Cardiac fibroblast (primary cell): ENCODE measurements at regions not wholly inside any gene's neighbourhood (a gene's known extent, or its start where the extent isn't known, plus 50 kb on each side); places are given as distances from the start of the nearest gene placed in this dataset.
"Not testable (repeated sequence)": the region's sequence is repeated elsewhere in the genome, so short reads cannot be mapped to it uniquely, and the experiment has no call there.

ENCODE experiments used
- DNase-seq, 2 donors: peaks; one replicate each; pipeline versions ENCODE4 v3.0.0 to v3.0.0-alpha.2; 2010; ENCODE audit warnings: low read depth in 2 of 2
- H3K4me3 ChIP-seq, 2 donors: replicated peaks in 1 of 2; 1 replicate in 1 of 2; 2 replicates in 1 of 2; pipeline ENCODE4 v1.5.1; 2011; ENCODE audit warnings: low read depth in 2 of 2, low read length in 2 of 2, mild to moderate bottlenecking in 2 of 2, moderate library complexity in 1 of 2
- TF ChIP-seq, protein P1 (sequence below): IDR thresholded peaks from one replicate; pipeline ENCODE4 v1.5.1; 2011; ENCODE audit warnings: low read depth, mild to moderate bottlenecking, low read length, inconsistent platforms

DNA sequence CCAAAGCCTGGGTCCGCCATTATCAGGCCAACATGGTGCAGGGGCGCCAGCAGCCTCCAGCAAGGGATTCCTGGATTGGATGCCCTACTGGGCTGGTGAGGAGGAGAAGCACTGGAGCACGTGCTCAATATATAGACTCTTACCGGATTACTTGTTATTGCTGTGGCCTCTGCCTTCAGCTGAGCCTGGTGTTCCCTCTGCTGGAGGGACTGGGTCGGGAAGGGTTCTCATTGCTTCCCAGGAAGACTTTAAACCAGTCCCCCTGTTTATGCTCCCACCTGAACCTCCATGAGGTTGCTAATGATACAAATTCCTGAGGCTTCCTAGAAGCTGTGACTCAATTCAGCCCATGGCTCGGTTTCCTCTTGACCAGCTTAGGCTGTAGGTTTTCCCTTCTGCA, 186.7 kb upstream of the ARID1B start:
- TF ChIP-seq, protein P1, sequence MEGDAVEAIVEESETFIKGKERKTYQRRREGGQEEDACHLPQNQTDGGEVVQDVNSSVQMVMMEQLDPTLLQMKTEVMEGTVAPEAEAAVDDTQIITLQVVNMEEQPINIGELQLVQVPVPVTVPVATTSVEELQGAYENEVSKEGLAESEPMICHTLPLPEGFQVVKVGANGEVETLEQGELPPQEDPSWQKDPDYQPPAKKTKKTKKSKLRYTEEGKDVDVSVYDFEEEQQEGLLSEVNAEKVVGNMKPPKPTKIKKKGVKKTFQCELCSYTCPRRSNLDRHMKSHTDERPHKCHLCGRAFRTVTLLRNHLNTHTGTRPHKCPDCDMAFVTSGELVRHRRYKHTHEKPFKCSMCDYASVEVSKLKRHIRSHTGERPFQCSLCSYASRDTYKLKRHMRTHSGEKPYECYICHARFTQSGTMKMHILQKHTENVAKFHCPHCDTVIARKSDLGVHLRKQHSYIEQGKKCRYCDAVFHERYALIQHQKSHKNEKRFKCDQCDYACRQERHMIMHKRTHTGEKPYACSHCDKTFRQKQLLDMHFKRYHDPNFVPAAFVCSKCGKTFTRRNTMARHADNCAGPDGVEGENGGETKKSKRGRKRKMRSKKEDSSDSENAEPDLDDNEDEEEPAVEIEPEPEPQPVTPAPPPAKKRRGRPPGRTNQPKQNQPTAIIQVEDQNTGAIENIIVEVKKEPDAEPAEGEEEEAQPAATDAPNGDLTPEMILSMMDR = no peak
- H3K4me3 ChIP-seq = no peak overlapping the region
- no peak for DNase-seq

DNA sequence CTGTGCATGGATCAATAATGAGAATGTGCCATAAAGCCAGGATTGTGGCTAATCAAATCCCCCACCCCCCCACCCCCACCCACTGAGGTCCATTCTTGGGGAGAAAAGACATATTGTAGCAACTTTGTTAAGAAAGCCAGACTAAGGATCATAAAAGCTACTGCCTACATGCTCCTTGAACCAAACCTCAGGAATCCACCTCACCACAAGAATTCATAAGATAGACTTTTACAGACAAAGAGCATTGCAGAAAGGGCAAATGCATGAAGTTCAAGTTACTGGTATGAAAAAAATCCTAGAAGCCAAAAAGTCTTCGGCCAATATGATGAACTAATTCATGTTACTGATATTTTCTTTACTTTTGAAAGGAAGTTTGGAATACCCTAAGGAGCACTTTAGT, 187.9 kb upstream of the ARID1B start:
- TF ChIP-seq, protein P1 = no peak
- H3K4me3 ChIP-seq = no peak overlapping the region
- DNase-seq = peak; percentile 44 to 62

DNA sequence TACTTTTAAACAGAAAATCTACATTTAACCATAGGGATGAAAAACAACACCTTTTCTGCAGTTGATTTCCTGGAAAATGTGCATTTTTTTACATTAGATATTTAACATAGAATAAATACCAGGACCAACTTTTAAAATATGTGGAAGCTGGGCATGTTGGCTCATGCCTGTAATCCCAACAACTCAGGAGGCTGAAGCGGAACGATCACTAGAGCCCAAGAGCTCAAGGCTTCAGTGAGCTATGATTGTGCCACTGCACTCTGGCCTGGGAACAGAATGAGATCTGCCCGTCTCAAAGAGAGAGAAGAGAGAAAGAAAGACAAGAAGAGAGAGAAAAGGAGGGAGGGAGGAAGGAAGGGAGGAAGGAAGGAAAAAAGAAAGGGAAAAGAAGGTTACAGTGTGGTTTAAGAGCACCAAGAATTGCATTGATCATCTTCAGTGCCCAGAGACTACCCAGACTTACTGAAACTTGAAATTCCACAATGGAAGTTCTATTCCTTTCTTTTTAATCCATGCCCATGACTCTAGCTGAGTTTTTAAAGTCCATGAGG, 189.4 kb upstream of the ARID1B start:
- TF ChIP-seq, protein P1 = no peak
- no peak overlapping the region for H3K4me3 ChIP-seq
- no peak for DNase-seq

DNA sequence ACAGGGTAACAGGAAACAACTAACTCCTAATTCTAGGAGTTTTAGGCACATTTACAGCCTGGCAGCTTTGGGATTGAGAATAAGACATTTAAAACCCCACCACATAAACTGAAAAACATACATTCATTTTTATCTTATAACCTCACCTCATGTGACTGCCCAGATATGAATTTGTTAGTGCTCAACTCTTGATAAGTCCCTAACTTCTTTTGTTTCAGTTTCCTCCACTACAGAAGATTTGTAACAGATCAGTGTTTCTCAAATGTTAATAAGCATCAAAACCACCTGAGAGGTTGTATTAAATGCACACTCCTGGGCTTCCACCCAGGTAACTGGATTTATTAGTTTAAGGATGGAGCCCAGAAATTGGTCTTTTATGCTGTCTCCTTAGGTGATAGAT, 190.1 kb upstream of the ARID1B start:
- no peak overlapping the region for H3K4me3 ChIP-seq
- TF ChIP-seq, protein P1 = no peak
- no peak for DNase-seq

DNA sequence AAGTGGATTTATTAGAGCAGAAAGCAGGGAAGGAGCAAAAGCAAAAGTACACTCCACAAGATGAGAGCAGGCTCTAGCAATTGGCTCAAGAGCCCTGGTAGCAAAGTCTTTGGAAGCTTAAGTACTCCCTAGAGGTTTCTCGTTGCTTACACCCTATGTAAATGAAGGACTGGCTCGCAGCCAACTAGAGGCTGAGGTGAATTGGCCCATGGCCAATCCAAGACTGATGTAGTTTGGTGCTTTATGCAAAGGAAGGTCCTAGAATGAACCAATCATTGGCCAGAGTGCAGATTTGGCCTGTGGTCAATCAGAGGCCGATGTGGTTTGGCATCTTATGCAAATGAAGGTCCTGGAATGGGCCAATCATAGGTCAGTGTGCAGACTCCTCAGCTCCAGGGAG, 191.3 kb upstream of the ARID1B start:
- TF ChIP-seq, protein P1 = no peak
- no peak overlapping the region for H3K4me3 ChIP-seq
- peak; percentile 5 to 6 for DNase-seq

DNA sequence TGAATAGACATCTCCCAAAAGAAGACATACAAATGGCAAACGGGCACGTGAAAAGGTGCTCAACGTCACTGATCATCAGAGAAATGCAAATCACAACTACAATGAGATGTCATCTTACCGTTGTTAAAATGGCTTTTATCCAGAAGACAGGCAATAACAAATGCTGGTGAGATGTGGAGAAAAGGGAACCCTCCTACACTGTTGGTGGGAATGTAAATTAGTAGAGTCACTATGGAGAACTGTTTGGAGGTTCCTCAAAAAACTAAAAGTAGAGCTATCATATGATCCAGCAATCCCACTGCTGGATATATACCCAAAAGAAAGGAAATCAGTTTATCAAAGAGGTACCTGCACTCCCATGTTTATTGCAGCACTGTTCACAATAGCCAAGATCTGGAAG, 193.1 kb upstream of the ARID1B start:
- not testable (repeated sequence) for DNase-seq, H3K4me3 ChIP-seq

DNA sequence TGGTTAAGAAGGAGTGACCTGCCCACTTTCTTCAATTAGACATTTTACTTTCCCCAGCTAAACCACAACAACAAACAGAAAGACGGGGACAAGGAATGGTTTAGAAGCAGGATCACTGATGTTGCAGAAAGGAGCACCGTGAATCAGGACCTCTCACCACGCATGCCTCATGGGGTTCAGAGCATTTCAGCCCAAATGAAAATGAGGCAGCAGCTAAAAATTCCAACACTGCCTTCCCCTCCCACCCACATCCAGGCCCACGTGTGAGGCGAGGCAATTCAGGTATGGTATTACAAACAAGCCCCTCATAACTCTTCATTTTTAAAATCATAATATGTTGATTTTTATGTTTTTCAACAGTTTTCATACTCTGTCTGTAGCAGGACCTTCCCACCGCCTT, 194.1 kb upstream of the ARID1B start:
- DNase-seq = no peak
- H3K4me3 ChIP-seq = no peak overlapping the region
- TF ChIP-seq, protein P1 = no peak
